Heart right ventricle (tissue), 16 donors: ENCODE measurements at regions not wholly inside any gene's neighbourhood (a gene's known extent, or its start where the extent isn't known, plus 50 kb on each side); places are given as distances from the start of the nearest gene placed in this dataset.

Source experiments
- ATAC-seq, 8 donors: fragments of 200-7000 bp; cut with Tn5 transposase; one replicate each; pipeline ENCODE4 v1.9.1; 2020; ENCODE audit warnings: mild to moderate bottlenecking in 8 of 8, moderate library complexity in 8 of 8, moderate number of reproducible peaks in 1 of 8
- DNase-seq, 2 donors: peaks; one replicate each; pipeline ENCODE4 v3.0.0-alpha.2; 2020
- H3K27ac ChIP-seq, 10 donors: fragments of 200-600 bp; sonication (generic) in 2 of 10; one replicate each; pipeline versions ENCODE4 v1.5.0 to v1.8.0; 2020 to 2022; ENCODE audit warnings: mild to moderate bottlenecking in 3 of 10
- H3K27me3 ChIP-seq, 7 donors: fragments of 200-600 bp; one replicate each; pipeline ENCODE4 v1.8.0; 2021 to 2022; ENCODE audit warnings: mild to moderate bottlenecking in 2 of 7
- H3K36me3 ChIP-seq, 9 donors: fragments of 200-600 bp; sonication (generic) in 1 of 9; one replicate each; pipeline versions ENCODE4 v1.5.0 to v1.8.0; 2020 to 2022; ENCODE audit warnings: mild to moderate bottlenecking in 2 of 9
- H3K4me1 ChIP-seq, 9 donors: fragments of 200-600 bp; sonication (generic) in 1 of 9; one replicate each; pipeline versions ENCODE4 v1.5.0 to v1.8.0; 2020 to 2022; ENCODE audit warnings: mild to moderate bottlenecking in 4 of 9
- H3K4me3 ChIP-seq, 10 donors: fragments of 200-600 bp; sonication (generic) in 2 of 10; one replicate each; pipeline versions ENCODE4 v1.5.0 to v1.8.0; 2020 to 2022; ENCODE audit warnings: mild to moderate bottlenecking in 7 of 10, moderate library complexity in 2 of 10
- H3K9me3 ChIP-seq, 11 donors: fragments of 200-600 bp in 10 of 11; sonication (generic) in 2 of 11; one replicate each; pipeline versions ENCODE4 v1.5.0 to v1.8.0; 2013 to 2022; ENCODE audit warnings: mild to moderate bottlenecking in 2 of 11, control low read depth in 1 of 11, moderate library complexity in 1 of 11
- CTCF ChIP-seq, 9 donors: fragments of 200-600 bp; sonication (generic) in 2 of 9; IDR thresholded peaks; one replicate each; pipeline versions ENCODE4 v1.5.0 to v1.8.0; 2021 to 2022; ENCODE audit warnings: antibody characterized with exemption in 9 of 9, mild to moderate bottlenecking in 5 of 9, moderate library complexity in 1 of 9
- WGBS, 2 donors: extraction: QIAGEN DNeasy Blood & Tissue Kit; methylation state at CpG; one replicate each; pipeline ENCODE4 v1.1.7; 2013; ENCODE audit warnings: inconsistent platforms in 1 of 2; 5-methylcytosine and 5-hydroxymethylcytosine counted together
- intact Hi-C, 10 donors: fragments of 100-400 bp; cut with DNase I; formaldehyde crosslinking; loops; one replicate each; pipeline versions ENCODE4 v1.11.1 to v1.14.2; 2022
- donor health status: Arrhythmogenic right ventricular cardiomyopathy.
- donor health status: ischemic (EF 13 %, LVEDD 7.1; RV severe dilation, severe dysfunction).
- donor health status: healthy with polysubstance abuse.
- donor health status: DM: no; HTN: yes; CAD: no.
- donor health status: DM: no; HTN: no; CAD: no.
- donor health status: ischemic (EF 25% LVEDD 6.9; RV normal size, moderate dysfunction).
- donor health status: ischemic (EF 25% LVEDD 5.7; RV mildly dilated, moderate dysfunction).
- donor health status: healthy.
- donor health status: DM: yes; HTN: yes; CAD: no.
- donor health status: Ischemic cardiomyopathy.
- donor health status: ischemic (EF 35%, LVEDD 5.7; RV mildly dilated, moderate dysfunction).
- donor health status: nonischemic (EF 11% LVEDD 7.7; RV severe dilation, severe dysfunction).
- donor health status: DM: yes; HTN: yes; CAD: no.
- donor health status: PGD.
- donor health status: ischemic (EF 29% LVEDD 5.4; RV normal size, mild dysfunction).
- donor health status: nonischemic (EF 23%, LVEDD 6.1; RV moderate dilation, normal function).

GRCh38 chr10:121655254-121656144 lies 57.3 kb upstream of the FGFR2 start:
- intact Hi-C loops: no loop called here
- ATAC-seq (no peak), DNase-seq (no peak)
- Histone ChIP-seq H3K9me3 (no peaks in the 10 kb centered on the region), H3K4me1 (no peaks in the 10 kb centered on the region), H3K27me3 (no peaks in the 10 kb centered on the region), H3K4me3 (no peak overlapping the region), H3K36me3 (no peaks in the 10 kb centered on the region), H3K27ac (no peak overlapping the region)
- 83 to 84% methylated on average over 12 of the region's 12 CpGs for WGBS, 2 donors
- no peak for TF ChIP-seq CTCF (IDR thresholded peaks at IDR 0.05)

GRCh38 chr10:121654021-121654545 lies 55.8 kb upstream of the FGFR2 start:
- WGBS, 2 donors: 66 to 68% methylated on average over 10 of the region's 10 CpGs
- no peak for TF ChIP-seq CTCF (IDR thresholded peaks at IDR 0.05)
- intact Hi-C loops: no loop called here
- no peak for DNase-seq
- Histone ChIP-seq H3K27ac (no peak overlapping the region), H3K27me3 (peaks cover 0 to 7% (median 0%) of the 10 kb centered on the region in 7 donors), H3K9me3 (no peaks in the 10 kb centered on the region), H3K36me3 (no peaks in the 10 kb centered on the region), H3K4me1 (no peaks in the 10 kb centered on the region), H3K4me3 (no peak overlapping the region)
- no peak for ATAC-seq

GRCh38 chr10:121653608-121654007 lies 55.4 kb upstream of the FGFR2 start:
- ATAC-seq (no peak), DNase-seq (no peak)
- Histone ChIP-seq H3K4me3 (no peak overlapping the region), H3K9me3 (no peaks in the 10 kb centered on the region), H3K4me1 (no peaks in the 10 kb centered on the region), H3K27me3 (peaks cover 0 to 9% (median 0%) of the 10 kb centered on the region in 7 donors), H3K36me3 (no peaks in the 10 kb centered on the region), H3K27ac (no peak overlapping the region)
- intact Hi-C loops: no loop called here
- TF ChIP-seq CTCF (IDR thresholded peaks at IDR 0.05): no peak
- 89 to 92% methylated on average over 8 of the region's 8 CpGs for WGBS, 2 donors

- H3K27ac ChIP-seq: no peak overlapping the region
- H3K4me3 ChIP-seq: no peak overlapping the region
- DNase-seq (no peak), ATAC-seq (no peak)
- H3K9me3 ChIP-seq: no peaks in the 10 kb centered on the region
- intact Hi-C loops: no loop called here
- peaks cover 0 to 27% (median 10%) of the 10 kb centered on the region in 7 donors for H3K27me3 ChIP-seq
- no peak for TF ChIP-seq CTCF (IDR thresholded peaks at IDR 0.05)
- H3K4me1 ChIP-seq: no peaks in the 10 kb centered on the region
- H3K36me3 ChIP-seq: no peaks in the 10 kb centered on the region
- WGBS, 2 donors: 83 to 87% methylated on average over 9 of the region's 9 CpGs
Measured at GRCh38 chr10:121648493-121648892, 50.2 kb upstream of the FGFR2 start.
